CD14-positive monocyte (primary cell): ENCODE measurements at regions not wholly inside any gene's neighbourhood (a gene's known extent, or its start where the extent isn't known, plus 50 kb on each side); places are given as distances from the start of the nearest gene placed in this dataset.
A peak's percentile ranks its signal among the peaks of the same experiment; 100 is the strongest.

ENCODE experiments used
- DNase-seq, 3 donors: peaks; one replicate each; pipeline ENCODE4 v3.0.0-alpha.2; 2011 to 2022
- H2AFZ ChIP-seq: 2 replicates; pipeline ENCODE4 v1.6.0; 2012; ENCODE audit warnings: mild to moderate bottlenecking, low read depth, low read length, inconsistent platforms; ENCODE audit not compliant: insufficient read depth, poor library complexity, severe bottlenecking
- H3K27ac ChIP-seq, 2 donors: 1 replicate in 1 of 2; 2 replicates in 1 of 2; pipeline ENCODE4 v1.5.1; 2012 to 2013; ENCODE audit warnings: low read length in 2 of 2, control low read depth in 1 of 2, inconsistent platforms in 1 of 2, low read depth in 1 of 2, mild to moderate bottlenecking in 1 of 2
- H3K27me3 ChIP-seq, 2 donors: one replicate each; pipeline versions ENCODE4 v1.6.0 to v1.6.1; 2011 to 2013; ENCODE audit warnings: low read length in 2 of 2; ENCODE audit not compliant: control insufficient read depth in 2 of 2, insufficient read depth in 2 of 2
- H3K36me3 ChIP-seq, 2 donors: replicated peaks in 1 of 2; 1 replicate in 1 of 2; 2 replicates in 1 of 2; pipeline versions ENCODE4 v1.5.1 to v1.6.1; 2012 to 2013; ENCODE audit warnings: low read length in 2 of 2, control low read depth in 1 of 2, inconsistent platforms in 1 of 2, mild to moderate bottlenecking in 1 of 2; ENCODE audit not compliant: insufficient read depth in 2 of 2, control insufficient read depth in 1 of 2
- H3K4me1 ChIP-seq, 2 donors: 1 replicate in 1 of 2; 2 replicates in 1 of 2; pipeline versions ENCODE4 v1.5.1 to v1.6.1; 2012 to 2013; ENCODE audit warnings: low read length in 2 of 2, control low read depth in 1 of 2, inconsistent platforms in 1 of 2, mild to moderate bottlenecking in 1 of 2, moderate library complexity in 1 of 2; ENCODE audit not compliant: insufficient read depth in 2 of 2, control insufficient read depth in 1 of 2
- H3K4me2 ChIP-seq: replicated peaks from 2 replicates; pipeline ENCODE3; 2012; ENCODE audit warnings: low read length, moderate library complexity, mild to moderate bottlenecking; ENCODE audit not compliant: poor library complexity, severe bottlenecking; ENCODE audit errors: extremely low read depth
- H3K4me3 ChIP-seq, 3 experiments: fragments of 200-600 bp in 1 of 3; sonication (generic) in 1 of 3; replicated peaks in 1 of 3; 1 replicate in 2 of 3; 2 replicates in 1 of 3; pipeline ENCODE4 v1.5.1; 2011 to 2013; ENCODE audit warnings: low read length in 3 of 3, mild to moderate bottlenecking in 3 of 3, control low read depth in 2 of 3, low read depth in 2 of 3, inconsistent platforms in 1 of 3, moderate library complexity in 1 of 3
- H3K79me2 ChIP-seq: 2 replicates; pipeline ENCODE4 v1.6.0; 2012; ENCODE audit warnings: mild to moderate bottlenecking, control low read depth, inconsistent platforms, low read length, moderate library complexity; ENCODE audit not compliant: insufficient read depth
- H3K9ac ChIP-seq: 2 replicates; pipeline ENCODE4 v1.6.0; 2017; ENCODE audit warnings: low read length, mild to moderate bottlenecking; ENCODE audit not compliant: insufficient read depth, poor library complexity, severe bottlenecking
- H3K9me3 ChIP-seq, 2 donors: replicated peaks in 1 of 2; 1 replicate in 1 of 2; 2 replicates in 1 of 2; pipeline versions ENCODE4 v1.5.1 to v1.6.1; 2012 to 2013; ENCODE audit warnings: low read length in 2 of 2, control low read depth in 1 of 2; ENCODE audit not compliant: control insufficient read depth in 1 of 2, insufficient read depth in 1 of 2
- H4K20me1 ChIP-seq: 2 replicates; pipeline ENCODE4 v1.6.0; 2012; ENCODE audit warnings: mild to moderate bottlenecking, low read length, control low read depth, moderate library complexity; ENCODE audit not compliant: insufficient read depth
- H3K27ac Mint-ChIP-seq, 7 donors: one replicate each; pipeline ENCODE4 v1.8.0; 2020; ENCODE audit warnings: mild to moderate bottlenecking in 7 of 7, mixed read lengths in 7 of 7, moderate library complexity in 6 of 7, inconsistent platforms in 2 of 7
- H3K27me3 Mint-ChIP-seq, 3 donors: one replicate each; pipeline ENCODE4 v1.8.0; 2021 to 2022; ENCODE audit warnings: low read depth in 3 of 3, mild to moderate bottlenecking in 3 of 3, mixed read lengths in 3 of 3, moderate library complexity in 3 of 3, inconsistent platforms in 1 of 3
- H3K36me3 Mint-ChIP-seq, 2 donors: one replicate each; pipeline ENCODE4 v1.8.0; 2020; ENCODE audit warnings: mixed read lengths in 2 of 2, inconsistent platforms in 1 of 2, mild to moderate bottlenecking in 1 of 2
- H3K4me1 Mint-ChIP-seq: one replicate; pipeline ENCODE4 v1.8.0; 2020; ENCODE audit warnings: mild to moderate bottlenecking, mixed read lengths
- H3K4me3 Mint-ChIP-seq, 2 donors: one replicate each; pipeline ENCODE4 v1.8.0; 2020; ENCODE audit warnings: mild to moderate bottlenecking in 2 of 2, mixed read lengths in 2 of 2, moderate library complexity in 1 of 2
- H3K9me3 Mint-ChIP-seq, 7 donors: one replicate each; pipeline ENCODE4 v1.8.0; 2020 to 2022; ENCODE audit warnings: mixed read lengths in 7 of 7, mild to moderate bottlenecking in 6 of 7, moderate library complexity in 6 of 7, inconsistent platforms in 2 of 7
- CTCF ChIP-seq: fragments of 200-600 bp; IDR thresholded peaks from one replicate; pipeline ENCODE4 v1.8.0; 2022; ENCODE audit warnings: antibody characterized with exemption, mild to moderate bottlenecking
- WGBS: methylation state at CpG from one replicate; pipeline ENCODE4 v1.1.5; 2013; ENCODE audit warnings: missing lambda C conversion rate; ENCODE audit not compliant: insufficient coverage; 5-methylcytosine and 5-hydroxymethylcytosine counted together
- intact Hi-C, 2 donors: fragments of 100-400 bp; cut with micrococcal nuclease; formaldehyde crosslinking; loops; one replicate each; pipeline versions ENCODE4 v1.15.0 to v1.15.1; 2023

GRCh38 chr21:41636636-41637630, 129.0 kb upstream of the TMPRSS2 start:
- H3K27me3 ChIP-seq: peaks cover 2 to 7% of the 10 kb centered on the region in 2 donors
- H3K4me2 ChIP-seq: no peak overlapping the region
- H3K4me1 ChIP-seq: no peaks in the 10 kb centered on the region
- H3K27ac ChIP-seq: no peak overlapping the region
- H2AFZ ChIP-seq: no peak overlapping the region
- H3K27me3 Mint-ChIP-seq: peaks cover 16 to 21% (median 19%) of the 10 kb centered on the region in 3 donors
- no peaks in the 10 kb centered on the region for H3K36me3 Mint-ChIP-seq
- TF ChIP-seq CTCF: no peak
- H3K9me3 ChIP-seq: peaks cover 0 to 5% of the 10 kb centered on the region in 2 donors
- 70% methylated on average over 6 of the region's 12 CpGs for WGBS
- no peaks in the 10 kb centered on the region for H3K79me2 ChIP-seq
- no peak overlapping the region for H3K9ac ChIP-seq
- peaks cover 2 to 11% (median 5%) of the 10 kb centered on the region in 7 donors for H3K9me3 Mint-ChIP-seq
- intact Hi-C loops: no loop called here
- no peak for DNase-seq
- H4K20me1 ChIP-seq: no peaks in the 10 kb centered on the region
- H3K4me3 Mint-ChIP-seq: no peak overlapping the region
- H3K36me3 ChIP-seq: no peaks in the 10 kb centered on the region
- H3K4me1 Mint-ChIP-seq: peaks cover 4% of the 10 kb centered on the region
- no peak overlapping the region for H3K27ac Mint-ChIP-seq
- no peak overlapping the region for H3K4me3 ChIP-seq

GRCh38 chr21:41635874-41636273, 127.9 kb upstream of the TMPRSS2 start:
- no peak overlapping the region for H3K4me3 ChIP-seq
- peaks cover 0 to 2% of the 10 kb centered on the region in 2 donors for H3K27me3 ChIP-seq
- intact Hi-C loops: no loop called here
- H3K36me3 ChIP-seq: no peaks in the 10 kb centered on the region
- no peaks in the 10 kb centered on the region for H3K79me2 ChIP-seq
- peaks cover 0 to 5% of the 10 kb centered on the region in 2 donors for H3K9me3 ChIP-seq
- H3K9ac ChIP-seq: no peak overlapping the region
- H3K4me1 Mint-ChIP-seq: peaks cover 2% of the 10 kb centered on the region
- H3K4me1 ChIP-seq: no peaks in the 10 kb centered on the region
- DNase-seq: no peak
- H3K27me3 Mint-ChIP-seq: peaks cover 12 to 15% (median 15%) of the 10 kb centered on the region in 3 donors
- H3K27ac Mint-ChIP-seq: no peak overlapping the region
- no peaks in the 10 kb centered on the region for H3K36me3 Mint-ChIP-seq
- H3K4me3 Mint-ChIP-seq: no peak overlapping the region
- no peak overlapping the region for H3K4me2 ChIP-seq
- no peaks in the 10 kb centered on the region for H4K20me1 ChIP-seq
- H3K9me3 Mint-ChIP-seq: peaks cover 3 to 10% (median 5%) of the 10 kb centered on the region in 7 donors
- no peak overlapping the region for H2AFZ ChIP-seq
- TF ChIP-seq CTCF: peak; percentile 10
- no peak overlapping the region for H3K27ac ChIP-seq
